ENCODE measurements at regions not wholly inside any gene's neighbourhood (a gene's known extent, or its start where the extent isn't known, plus 50 kb on each side); places are given as distances from the start of the nearest gene placed in this dataset.
A peak's percentile ranks its signal among the peaks of the same experiment; 100 is the strongest.

GRCh38 chr1:163412221-163412620 is 90.5 kb downstream of the NUF2 start:
- H3K4me1 ChIP-seq (ENCODE audit: insufficient read depth, low read length, poor library complexity, severe bottlenecking): peaks cover 15% of the 10 kb centered on the region
- H3K27ac ChIP-seq (ENCODE audit: low read depth, low read length, poor library complexity, severe bottlenecking): no peak overlapping the region
- intact Hi-C loops (cut with micrococcal nuclease; ENCODE audit: unreplicated experiment): loop anchor here (5.0 kb wide), 2 partner anchors 115 to 175 kb away; no protein-coding TSS in a partner anchor
- TF ChIP-seq EZH2 (IDR thresholded peaks at IDR 0.05; ENCODE audit: borderline replicate concordance, low read depth, low read length, poor library complexity, severe bottlenecking): no peak
- TF ChIP-seq CTCF (conservative IDR thresholded peaks at IDR 0.05; ENCODE audit: low read depth, low read length): peak; percentile 19; the same call in 1 of the 2 replicates
- no TSS peak for BruUV-seq (replicated peaks)
- no peaks in the 10 kb centered on the region for H3K27me3 ChIP-seq (replicated peaks; ENCODE audit: insufficient read depth, low read depth, low read length, poor library complexity)
- CTCF ChIA-PET: no interaction called here
- POLR2A ChIA-PET (ENCODE audit: low non-redundant PET): no interaction called here
- H3K36me3 ChIP-seq (ENCODE audit: insufficient read depth, low read length, poor library complexity, severe bottlenecking): no peaks in the 10 kb centered on the region
- H3K4me3 ChIP-seq (ENCODE audit: low read depth, low read length, poor library complexity, severe bottlenecking): no peak overlapping the region
- H3K9me3 ChIP-seq (ENCODE audit: low read depth, low read length, poor library complexity, severe bottlenecking): no peaks in the 10 kb centered on the region
- no peak for DNase-seq (ENCODE audit: low spot score)

GRCh38 chr1:163414778-163415177 is 93.0 kb downstream of the NUF2 start:
- no peak for DNase-seq (ENCODE audit: low spot score)
- intact Hi-C loops (cut with micrococcal nuclease; ENCODE audit: unreplicated experiment): loop anchor here (5.0 kb wide), 2 partner anchors 113 to 173 kb away; no protein-coding TSS in a partner anchor
- H3K27me3 ChIP-seq (replicated peaks; ENCODE audit: insufficient read depth, low read depth, low read length, poor library complexity): no peaks in the 10 kb centered on the region
- no peak for TF ChIP-seq EZH2 (IDR thresholded peaks at IDR 0.05; ENCODE audit: borderline replicate concordance, low read depth, low read length, poor library complexity, severe bottlenecking)
- TF ChIP-seq CTCF (conservative IDR thresholded peaks at IDR 0.05; ENCODE audit: low read depth, low read length): no peak
- POLR2A ChIA-PET (ENCODE audit: low non-redundant PET): no interaction called here
- CTCF ChIA-PET: no interaction called here
- no peak overlapping the region for H3K4me3 ChIP-seq (ENCODE audit: low read depth, low read length, poor library complexity, severe bottlenecking)
- no peak overlapping the region for H3K27ac ChIP-seq (ENCODE audit: low read depth, low read length, poor library complexity, severe bottlenecking)
- no peaks in the 10 kb centered on the region for H3K9me3 ChIP-seq (ENCODE audit: low read depth, low read length, poor library complexity, severe bottlenecking)
- H3K36me3 ChIP-seq (ENCODE audit: insufficient read depth, low read length, poor library complexity, severe bottlenecking): no peaks in the 10 kb centered on the region
- BruUV-seq (replicated peaks): no TSS peak
- H3K4me1 ChIP-seq (ENCODE audit: insufficient read depth, low read length, poor library complexity, severe bottlenecking): peaks cover 15% of the 10 kb centered on the region

DNA sequence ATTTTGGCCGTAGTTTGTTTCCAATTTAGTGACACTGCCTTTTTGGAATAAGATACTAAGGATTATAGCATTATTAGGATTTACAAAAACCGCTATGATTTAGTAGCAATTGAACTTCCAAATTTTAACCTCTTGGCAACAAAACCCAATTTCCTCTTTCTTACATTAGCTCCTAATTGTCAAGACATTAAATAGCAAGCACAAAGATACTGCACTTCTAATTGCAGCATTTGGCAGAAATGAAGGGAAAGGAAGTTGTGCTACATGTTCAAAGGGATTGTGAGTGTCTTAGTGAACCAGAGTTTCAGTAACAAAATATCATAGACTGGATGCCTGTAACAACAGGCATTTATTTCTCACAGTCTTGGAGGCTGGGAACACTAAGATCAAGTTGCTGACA is 99.9 kb downstream of the NUF2 start:
- DNase-seq (ENCODE audit: low spot score): no peak
- H3K9me3 ChIP-seq (ENCODE audit: low read depth, low read length, poor library complexity, severe bottlenecking): no peaks in the 10 kb centered on the region
- POLR2A ChIA-PET (ENCODE audit: low non-redundant PET): no interaction called here
- CTCF ChIA-PET: no interaction called here
- peaks cover 23% of the 10 kb centered on the region for H3K4me1 ChIP-seq (ENCODE audit: insufficient read depth, low read length, poor library complexity, severe bottlenecking)
- H3K4me3 ChIP-seq (ENCODE audit: low read depth, low read length, poor library complexity, severe bottlenecking): no peak overlapping the region
- no peaks in the 10 kb centered on the region for H3K36me3 ChIP-seq (ENCODE audit: insufficient read depth, low read length, poor library complexity, severe bottlenecking)
- no peak for TF ChIP-seq CTCF (conservative IDR thresholded peaks at IDR 0.05; ENCODE audit: low read depth, low read length)
- TF ChIP-seq EZH2 (IDR thresholded peaks at IDR 0.05; ENCODE audit: borderline replicate concordance, low read depth, low read length, poor library complexity, severe bottlenecking): no peak
- no peak overlapping the region for H3K27ac ChIP-seq (ENCODE audit: low read depth, low read length, poor library complexity, severe bottlenecking)
- intact Hi-C loops (cut with micrococcal nuclease; ENCODE audit: unreplicated experiment): no loop called here
- H3K27me3 ChIP-seq (replicated peaks; ENCODE audit: insufficient read depth, low read depth, low read length, poor library complexity): no peaks in the 10 kb centered on the region
- no TSS peak for BruUV-seq (replicated peaks)
